Stomach (tissue), 8 donors: ENCODE measurements at regions not wholly inside any gene's neighbourhood (a gene's known extent, or its start where the extent isn't known, plus 50 kb on each side); places are given as distances from the start of the nearest gene placed in this dataset.

Experiments
- DNase-seq, 2 donors: peaks; one replicate each; pipeline versions ENCODE4 v3.0.0 to v3.0.0-alpha.2; 2013 to 2019
- H3K27ac ChIP-seq, 5 donors: fragments of 200-600 bp in 4 of 5; sonication (generic) in 4 of 5; one replicate each; pipeline ENCODE4 v1.5.1; 2013 to 2019; ENCODE audit warnings: mild to moderate bottlenecking in 1 of 5, moderate library complexity in 1 of 5
- H3K27me3 ChIP-seq, 3 donors: fragments of 200-600 bp; sonication (generic); one replicate each; pipeline ENCODE4 v1.5.1; 2017 to 2019; ENCODE audit warnings: mixed run types in 1 of 3
- H3K36me3 ChIP-seq, 4 donors: fragments of 200-600 bp; sonication (generic); 1 replicate in 3 of 4; 2 replicates in 1 of 4; pipeline ENCODE4 v1.5.1; 2016 to 2019
- H3K4me1 ChIP-seq, 4 donors: fragments of 200-600 bp; sonication (generic); one replicate each; pipeline ENCODE4 v1.5.1; 2016 to 2019
- H3K4me3 ChIP-seq, 4 donors: fragments of 200-600 bp; sonication (generic) in 3 of 4; one replicate each; pipeline ENCODE4 v1.5.1; 2016 to 2019; ENCODE audit warnings: mild to moderate bottlenecking in 1 of 4
- H3K9me3 ChIP-seq, 4 donors: fragments of 200-600 bp; sonication (generic); one replicate each; pipeline ENCODE4 v1.5.1; 2016 to 2019
- EP300 ChIP-seq: sonication (generic); formaldehyde crosslinking; IDR thresholded peaks from one replicate; pipeline ENCODE4 v1.6.1; 2017; ENCODE audit warnings: antibody characterized with exemption
- POLR2A ChIP-seq, 4 donors: fragments of 450-650 bp; IDR thresholded peaks; one replicate each; pipeline ENCODE4 v1.6.1; 2016; ENCODE audit warnings: antibody characterized with exemption in 4 of 4, control low read depth in 2 of 4, mild to moderate bottlenecking in 1 of 4, moderate library complexity in 1 of 4
- POLR2AphosphoS5 ChIP-seq, 3 donors: sonication (generic); formaldehyde crosslinking; IDR thresholded peaks; one replicate each; pipeline ENCODE4 v1.6.1; 2016; ENCODE audit warnings: antibody characterized with exemption in 3 of 3
- WGBS, 5 donors: extraction: QIAGEN DNeasy Blood & Tissue Kit in 3 of 5; methylation state at CpG; one replicate each; pipeline versions ENCODE4 v1.1.5 to v1.1.7; 2013 to 2018; 5-methylcytosine and 5-hydroxymethylcytosine counted together
- intact Hi-C: fragments of 100-400 bp; cut with DNase I; formaldehyde crosslinking; loops from one replicate; pipeline ENCODE4 v1.15.1; 2023; ENCODE audit warnings: low total_unique reads
- TF ChIP-seq, protein P1 (sequence below), 7 experiments: fragments of 450-650 bp in 4 of 7; fragments of 200-600 bp in 3 of 7; sonication (generic) in 3 of 7; IDR thresholded peaks; one replicate each; pipeline ENCODE4 v1.5.1; 2016 to 2019; ENCODE audit warnings: antibody characterized with exemption in 7 of 7, control low read depth in 2 of 7, mild to moderate bottlenecking in 1 of 7
- donor health status: healthy with polysubstance abuse.
- donor health status: Bipolar disorder and iron deficiency.
- donor health status: healthy.

DNA sequence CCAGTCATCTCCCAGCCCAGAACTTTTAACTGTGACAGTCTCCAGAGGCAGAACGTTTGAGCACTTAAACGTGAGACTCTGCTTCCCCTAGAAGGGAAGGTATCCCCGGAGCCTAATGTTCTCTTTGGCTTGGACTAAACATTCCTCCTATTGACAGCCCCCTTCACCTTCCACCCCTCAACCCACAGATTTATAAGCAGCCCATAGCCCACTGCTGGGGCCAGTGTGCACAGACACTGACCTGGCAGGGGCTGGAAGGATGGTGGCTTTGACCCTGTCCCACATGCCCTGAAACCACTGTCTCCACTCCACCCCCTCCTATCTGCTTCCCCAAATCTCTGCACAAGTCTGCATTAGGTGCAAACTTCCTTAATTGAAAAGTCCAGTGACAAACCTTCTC lies 715.0 kb upstream of the IGFBP3 start:
- DNase-seq = no peak
- Histone ChIP-seq H3K36me3 (no peaks in the 10 kb centered on the region), H3K27me3 (no peaks in the 10 kb centered on the region), H3K4me3 (no peak overlapping the region), H3K9me3 (no peaks in the 10 kb centered on the region), H3K4me1 (no peaks in the 10 kb centered on the region), H3K27ac (no peak overlapping the region)
- 74 to 87% (median 76%) methylated on average over 3 of the region's 3 CpGs for WGBS, 5 donors
- no peak for TF ChIP-seq EP300
- TF ChIP-seq POLR2A (IDR thresholded peaks at IDR 0.05) = no peak
- TF ChIP-seq, protein P1, sequence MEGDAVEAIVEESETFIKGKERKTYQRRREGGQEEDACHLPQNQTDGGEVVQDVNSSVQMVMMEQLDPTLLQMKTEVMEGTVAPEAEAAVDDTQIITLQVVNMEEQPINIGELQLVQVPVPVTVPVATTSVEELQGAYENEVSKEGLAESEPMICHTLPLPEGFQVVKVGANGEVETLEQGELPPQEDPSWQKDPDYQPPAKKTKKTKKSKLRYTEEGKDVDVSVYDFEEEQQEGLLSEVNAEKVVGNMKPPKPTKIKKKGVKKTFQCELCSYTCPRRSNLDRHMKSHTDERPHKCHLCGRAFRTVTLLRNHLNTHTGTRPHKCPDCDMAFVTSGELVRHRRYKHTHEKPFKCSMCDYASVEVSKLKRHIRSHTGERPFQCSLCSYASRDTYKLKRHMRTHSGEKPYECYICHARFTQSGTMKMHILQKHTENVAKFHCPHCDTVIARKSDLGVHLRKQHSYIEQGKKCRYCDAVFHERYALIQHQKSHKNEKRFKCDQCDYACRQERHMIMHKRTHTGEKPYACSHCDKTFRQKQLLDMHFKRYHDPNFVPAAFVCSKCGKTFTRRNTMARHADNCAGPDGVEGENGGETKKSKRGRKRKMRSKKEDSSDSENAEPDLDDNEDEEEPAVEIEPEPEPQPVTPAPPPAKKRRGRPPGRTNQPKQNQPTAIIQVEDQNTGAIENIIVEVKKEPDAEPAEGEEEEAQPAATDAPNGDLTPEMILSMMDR (IDR thresholded peaks at IDR 0.05) = no peak
- no peak for TF ChIP-seq POLR2AphosphoS5 (IDR thresholded peaks at IDR 0.05)
- intact Hi-C loops = no loop called here

GRCh38 chr7:46633630-46634240 lies 712.7 kb upstream of the IGFBP3 start:
- TF ChIP-seq POLR2A (IDR thresholded peaks at IDR 0.05) (no peak), EP300 (no peak), POLR2AphosphoS5 (IDR thresholded peaks at IDR 0.05) (no peak)
- TF ChIP-seq, protein P1 (IDR thresholded peaks at IDR 0.05) = no peak
- H3K27me3 ChIP-seq = no peaks in the 10 kb centered on the region
- WGBS, 5 donors = 68 to 84% (median 80%) methylated on average over 4 of the region's 4 CpGs
- intact Hi-C loops = no loop called here
- no peaks in the 10 kb centered on the region for H3K9me3 ChIP-seq
- no peaks in the 10 kb centered on the region for H3K4me1 ChIP-seq
- no peaks in the 10 kb centered on the region for H3K36me3 ChIP-seq
- H3K27ac ChIP-seq = no peak overlapping the region
- no peak for DNase-seq
- no peak overlapping the region for H3K4me3 ChIP-seq

GRCh38 chr7:46633200-46633599 lies 712.1 kb upstream of the IGFBP3 start:
- Histone ChIP-seq H3K4me3 (no peak overlapping the region), H3K4me1 (no peaks in the 10 kb centered on the region), H3K36me3 (no peaks in the 10 kb centered on the region), H3K9me3 (no peaks in the 10 kb centered on the region), H3K27me3 (no peaks in the 10 kb centered on the region), H3K27ac (no peak overlapping the region)
- TF ChIP-seq POLR2AphosphoS5 (IDR thresholded peaks at IDR 0.05) (no peak), EP300 (no peak), POLR2A (IDR thresholded peaks at IDR 0.05) (no peak)
- TF ChIP-seq, protein P1 (IDR thresholded peaks at IDR 0.05) = no peak
- intact Hi-C loops = no loop called here
- WGBS, 5 donors = 65 to 82% (median 77%) methylated on average over 2 of the region's 2 CpGs
- DNase-seq = no peak

DNA sequence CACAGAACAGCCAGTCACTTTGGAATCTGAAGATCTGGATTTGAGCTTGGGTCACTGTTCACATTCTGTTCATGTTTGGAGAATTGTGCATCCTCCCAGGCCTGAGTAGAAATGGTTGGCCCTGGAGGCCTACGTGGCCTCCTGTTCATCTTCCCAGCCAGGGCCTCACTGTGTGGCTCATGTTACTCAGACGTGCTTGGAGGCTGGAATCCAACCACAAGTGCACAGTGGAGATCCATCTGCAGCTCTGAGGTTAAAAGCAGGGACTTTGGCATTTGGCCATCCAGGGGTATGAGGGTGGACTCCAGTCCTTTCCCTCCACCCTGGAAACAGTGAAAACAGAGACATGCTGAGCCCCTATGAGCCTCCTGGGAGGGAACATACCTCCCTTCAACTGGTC lies 709.0 kb upstream of the IGFBP3 start:
- intact Hi-C loops = no loop called here
- no peak overlapping the region for H3K27ac ChIP-seq
- DNase-seq = no peak
- H3K9me3 ChIP-seq = no peaks in the 10 kb centered on the region
- 25 to 75% (median 59%) methylated on average over 2 of the region's 2 CpGs for WGBS, 5 donors
- TF ChIP-seq EP300 (no peak), POLR2AphosphoS5 (IDR thresholded peaks at IDR 0.05) (no peak), POLR2A (IDR thresholded peaks at IDR 0.05) (no peak)
- TF ChIP-seq, protein P1 (IDR thresholded peaks at IDR 0.05) = no peak
- no peak overlapping the region for H3K4me3 ChIP-seq
- no peaks in the 10 kb centered on the region for H3K27me3 ChIP-seq
- H3K36me3 ChIP-seq = no peaks in the 10 kb centered on the region
- no peaks in the 10 kb centered on the region for H3K4me1 ChIP-seq
